ENCODE measurements at regions not wholly inside any gene's neighbourhood (a gene's known extent, or its start where the extent isn't known, plus 50 kb on each side); places are given as distances from the start of the nearest gene placed in this dataset.

- no peak for TF ChIP-seq CTCF (IDR thresholded peaks at IDR 0.05)
- H3K9ac ChIP-seq (ENCODE audit: insufficient read depth, low read length, poor library complexity, severe bottlenecking): no peak overlapping the region
- intact Hi-C loops (cut with micrococcal nuclease): no loop called here
Measured at GRCh38 chr3:187465503-187465902, 97.3 kb downstream of the RTP4 start.

GRCh38 chr3:187464682-187465081 lies 96.5 kb downstream of the RTP4 start:
- Histone ChIP-seq H3K27ac (ENCODE audit: low read depth in 1 of 2, low read length in 2 of 2) (no peak overlapping the region), H3K79me2 (ENCODE audit: insufficient read depth, low read length) (no peaks in the 10 kb centered on the region), H3K27me3 (ENCODE audit: control insufficient read depth in 2 of 2, insufficient read depth in 2 of 2, low read length in 2 of 2) (no peaks in the 10 kb centered on the region), H3K4me3 (replicated peaks in 1 of 3; ENCODE audit: low read depth in 2 of 3, low read length in 3 of 3) (no peak overlapping the region), H3K36me3 (replicated peaks in 1 of 2; ENCODE audit: control insufficient read depth in 1 of 2, insufficient read depth in 2 of 2, low read length in 2 of 2) (no peaks in the 10 kb centered on the region), H2AFZ (ENCODE audit: insufficient read depth, low read depth, low read length, poor library complexity, severe bottlenecking) (no peak overlapping the region), H3K9ac (ENCODE audit: insufficient read depth, low read length, poor library complexity, severe bottlenecking) (no peak overlapping the region), H3K9me3 (replicated peaks in 1 of 2; ENCODE audit: control insufficient read depth in 1 of 2, insufficient read depth in 1 of 2, low read length in 2 of 2) (no peaks in the 10 kb centered on the region), H4K20me1 (ENCODE audit: insufficient read depth, low read length) (no peaks in the 10 kb centered on the region), H3K4me2 (replicated peaks; ENCODE audit: extremely low read depth, low read length, poor library complexity, severe bottlenecking) (no peak overlapping the region), H3K4me1 (ENCODE audit: control insufficient read depth in 1 of 2, insufficient read depth in 2 of 2, low read length in 2 of 2) (no peaks in the 10 kb centered on the region)
- Mint-ChIP-seq H3K36me3 (no peaks in the 10 kb centered on the region), H3K4me3 (no peak overlapping the region), H3K27ac (no peak overlapping the region), H3K27me3 (ENCODE audit: low read depth in 3 of 3) (peaks cover 1 to 3% (median 2%) of the 10 kb centered on the region in 3 donors), H3K4me1 (no peaks in the 10 kb centered on the region), H3K9me3 (peaks cover 2 to 11% (median 7%) of the 10 kb centered on the region in 7 donors)
- no peak for TF ChIP-seq CTCF (IDR thresholded peaks at IDR 0.05)
- no peak for DNase-seq
- intact Hi-C loops (cut with micrococcal nuclease): no loop called here
- WGBS (ENCODE audit: insufficient coverage): 100% methylated on average over 1 of the region's 4 CpGs

More at GRCh38 chr3:187465503-187465902, 97.3 kb downstream of the RTP4 start:
- Mint-ChIP-seq H3K4me3 (no peak overlapping the region), H3K4me1 (no peaks in the 10 kb centered on the region), H3K36me3 (no peaks in the 10 kb centered on the region), H3K27ac (no peak overlapping the region), H3K27me3 (ENCODE audit: low read depth in 3 of 3) (peaks cover 1 to 6% (median 2%) of the 10 kb centered on the region in 3 donors), H3K9me3 (peaks cover 5 to 15% (median 13%) of the 10 kb centered on the region in 7 donors)
- H3K36me3 ChIP-seq (replicated peaks in 1 of 2; ENCODE audit: control insufficient read depth in 1 of 2, insufficient read depth in 2 of 2, low read length in 2 of 2): no peaks in the 10 kb centered on the region
- H3K4me1 ChIP-seq (ENCODE audit: control insufficient read depth in 1 of 2, insufficient read depth in 2 of 2, low read length in 2 of 2): no peaks in the 10 kb centered on the region
- H3K79me2 ChIP-seq (ENCODE audit: insufficient read depth, low read length): no peaks in the 10 kb centered on the region
- no peak overlapping the region for H3K4me2 ChIP-seq (replicated peaks; ENCODE audit: extremely low read depth, low read length, poor library complexity, severe bottlenecking)
- H3K27ac ChIP-seq (ENCODE audit: low read depth in 1 of 2, low read length in 2 of 2): no peak overlapping the region
- no peak for DNase-seq
- no peaks in the 10 kb centered on the region for H3K27me3 ChIP-seq (ENCODE audit: control insufficient read depth in 2 of 2, insufficient read depth in 2 of 2, low read length in 2 of 2)
- H3K9me3 ChIP-seq (replicated peaks in 1 of 2; ENCODE audit: control insufficient read depth in 1 of 2, insufficient read depth in 1 of 2, low read length in 2 of 2): no peaks in the 10 kb centered on the region
- WGBS (ENCODE audit: insufficient coverage): no CpG with 5 or more reads among the region's 4 CpGs
- H3K4me3 ChIP-seq (replicated peaks in 1 of 3; ENCODE audit: low read depth in 2 of 3, low read length in 3 of 3): no peak overlapping the region
- H2AFZ ChIP-seq (ENCODE audit: insufficient read depth, low read depth, low read length, poor library complexity, severe bottlenecking): no peak overlapping the region
- H4K20me1 ChIP-seq (ENCODE audit: insufficient read depth, low read length): no peaks in the 10 kb centered on the region
